GM12878 (cell line): ENCODE measurements at regions not wholly inside any gene's neighbourhood (a gene's known extent, or its start where the extent isn't known, plus 50 kb on each side); places are given as distances from the start of the nearest gene placed in this dataset.

Experiments
- CREB1 ChIP-seq: IDR thresholded peaks from 2 replicates; pipeline ENCODE4 v1.6.1; 2012; ENCODE audit warnings: low read depth, mild to moderate bottlenecking, inconsistent platforms
- EZH2 ChIP-seq: IDR thresholded peaks from 2 replicates; pipeline ENCODE4 v1.6.1; 2012; ENCODE audit warnings: low read depth, mild to moderate bottlenecking, control low read depth, inconsistent platforms, low read length, borderline replicate concordance; ENCODE audit not compliant: control insufficient read depth
- GATAD2B ChIP-seq: fragments of 450-650 bp; conservative IDR thresholded peaks from 2 replicates; pipeline ENCODE4 v1.6.1; 2017; ENCODE audit warnings: low read depth, mild to moderate bottlenecking, moderate library complexity
- IKZF1 ChIP-seq: fragments of 450-650 bp; conservative IDR thresholded peaks from 2 replicates; pipeline ENCODE4 v1.6.1; 2017; ENCODE audit warnings: antibody characterized with exemption, mild to moderate bottlenecking
- POLR2AphosphoS2 ChIP-seq: IDR thresholded peaks from 2 replicates; pipeline ENCODE4 v1.6.1; 2011; ENCODE audit warnings: low read depth, mild to moderate bottlenecking, low read length, improper control_type of control experiment, moderate library complexity
- RAD51 ChIP-seq: fragments of 450-650 bp; IDR thresholded peaks from 2 replicates; pipeline ENCODE4 v1.6.1; 2016; ENCODE audit warnings: moderate library complexity, mild to moderate bottlenecking, inconsistent platforms
- SIN3A ChIP-seq: IDR thresholded peaks from 2 replicates; pipeline ENCODE4 v1.6.1; 2012; ENCODE audit warnings: low read depth, low read length, improper control_type of control experiment
- SIX5 ChIP-seq: IDR thresholded peaks from 2 replicates; pipeline ENCODE4 v1.6.1; 2011; ENCODE audit warnings: mild to moderate bottlenecking, low read depth, low read length, moderate library complexity; ENCODE audit not compliant: severe bottlenecking
- TAF1 ChIP-seq: IDR thresholded peaks from 2 replicates; pipeline ENCODE4 v1.6.1; 2011; ENCODE audit warnings: mild to moderate bottlenecking, low read depth, low read length, borderline replicate concordance
- WRNIP1 ChIP-seq: IDR thresholded peaks from 2 replicates; pipeline ENCODE4 v1.6.1; 2011; ENCODE audit warnings: low read depth, low read length, improper control_type of control experiment, borderline replicate concordance
- ZNF24 ChIP-seq: fragments of 450-650 bp; IDR thresholded peaks from 2 replicates; pipeline ENCODE4 v1.6.1; 2017; ENCODE audit warnings: antibody characterized with exemption, mild to moderate bottlenecking
- TF ChIP-seq, protein P1 (sequence below): IDR thresholded peaks from 2 replicates; pipeline ENCODE4 v1.6.1; 2011; ENCODE audit warnings: mild to moderate bottlenecking, low read depth, low read length, moderate library complexity; ENCODE audit not compliant: insufficient replicate concordance
- TF ChIP-seq, protein P2 (sequence below), 3 experiments: IDR thresholded peaks in 2 of 3; conservative IDR thresholded peaks in 1 of 3; 2 replicates each; pipeline ENCODE4 v1.5.1; 2011; ENCODE audit warnings: low read depth in 3 of 3, low read length in 3 of 3, mild to moderate bottlenecking in 3 of 3, control low read depth in 2 of 3, moderate library complexity in 2 of 3, inconsistent platforms in 1 of 3, mixed read lengths in 1 of 3; ENCODE audit not compliant: control insufficient read depth in 2 of 3, insufficient read depth in 1 of 3; ENCODE audit errors: extremely low read depth in 1 of 3

DNA sequence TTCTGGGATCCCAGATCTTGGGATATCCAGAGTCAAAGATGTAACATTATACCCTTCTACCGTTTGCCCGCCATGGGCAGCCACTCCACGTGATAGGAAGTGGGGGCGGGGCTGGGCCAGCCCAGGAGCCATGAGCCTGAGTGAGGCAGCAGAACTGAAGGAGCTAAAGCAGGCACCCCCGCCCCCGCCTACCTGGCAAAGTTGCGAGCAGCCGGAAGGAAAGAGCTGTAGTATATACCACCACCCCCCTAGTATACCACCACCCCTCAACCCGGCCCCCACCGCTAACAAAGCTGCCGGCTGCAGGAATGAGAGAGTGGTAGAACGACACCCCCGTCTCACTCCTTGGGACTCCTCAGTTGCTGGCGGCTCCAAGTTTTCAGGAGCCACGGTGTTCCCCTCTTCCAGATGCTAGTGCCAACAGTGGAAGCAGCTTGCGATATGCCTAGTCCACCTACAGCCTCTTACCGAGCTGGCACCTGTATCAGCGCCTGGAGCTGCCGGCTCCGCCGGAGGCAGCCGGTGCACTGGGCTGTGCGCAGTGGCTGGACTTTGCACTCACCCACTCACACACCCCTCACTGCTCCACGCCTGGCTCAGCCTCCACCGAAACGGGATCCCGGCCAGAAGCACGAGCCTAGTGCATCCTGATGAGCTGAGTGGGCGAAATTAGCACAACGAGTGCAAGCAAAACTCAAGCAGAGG, 230.7 kb upstream of the PRR20A start:
- TF ChIP-seq SIX5 (no peak), POLR2AphosphoS2 (no peak), TAF1 (no peak), RAD51 (no peak), EZH2 (no peak), IKZF1 (no peak), WRNIP1 (no peak), GATAD2B (no peak), ZNF24 (no peak), SIN3A (no peak), CREB1 (no peak)
- TF ChIP-seq, protein P1, sequence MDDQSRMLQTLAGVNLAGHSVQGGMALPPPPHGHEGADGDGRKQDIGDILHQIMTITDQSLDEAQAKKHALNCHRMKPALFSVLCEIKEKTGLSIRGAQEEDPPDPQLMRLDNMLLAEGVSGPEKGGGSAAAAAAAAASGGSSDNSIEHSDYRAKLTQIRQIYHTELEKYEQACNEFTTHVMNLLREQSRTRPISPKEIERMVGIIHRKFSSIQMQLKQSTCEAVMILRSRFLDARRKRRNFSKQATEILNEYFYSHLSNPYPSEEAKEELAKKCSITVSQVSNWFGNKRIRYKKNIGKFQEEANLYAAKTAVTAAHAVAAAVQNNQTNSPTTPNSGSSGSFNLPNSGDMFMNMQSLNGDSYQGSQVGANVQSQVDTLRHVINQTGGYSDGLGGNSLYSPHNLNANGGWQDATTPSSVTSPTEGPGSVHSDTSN: no peak
- TF ChIP-seq, protein P2, sequence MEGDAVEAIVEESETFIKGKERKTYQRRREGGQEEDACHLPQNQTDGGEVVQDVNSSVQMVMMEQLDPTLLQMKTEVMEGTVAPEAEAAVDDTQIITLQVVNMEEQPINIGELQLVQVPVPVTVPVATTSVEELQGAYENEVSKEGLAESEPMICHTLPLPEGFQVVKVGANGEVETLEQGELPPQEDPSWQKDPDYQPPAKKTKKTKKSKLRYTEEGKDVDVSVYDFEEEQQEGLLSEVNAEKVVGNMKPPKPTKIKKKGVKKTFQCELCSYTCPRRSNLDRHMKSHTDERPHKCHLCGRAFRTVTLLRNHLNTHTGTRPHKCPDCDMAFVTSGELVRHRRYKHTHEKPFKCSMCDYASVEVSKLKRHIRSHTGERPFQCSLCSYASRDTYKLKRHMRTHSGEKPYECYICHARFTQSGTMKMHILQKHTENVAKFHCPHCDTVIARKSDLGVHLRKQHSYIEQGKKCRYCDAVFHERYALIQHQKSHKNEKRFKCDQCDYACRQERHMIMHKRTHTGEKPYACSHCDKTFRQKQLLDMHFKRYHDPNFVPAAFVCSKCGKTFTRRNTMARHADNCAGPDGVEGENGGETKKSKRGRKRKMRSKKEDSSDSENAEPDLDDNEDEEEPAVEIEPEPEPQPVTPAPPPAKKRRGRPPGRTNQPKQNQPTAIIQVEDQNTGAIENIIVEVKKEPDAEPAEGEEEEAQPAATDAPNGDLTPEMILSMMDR (IDR thresholded peaks at IDR 0.05 in 2 of 3, conservative IDR thresholded peaks at IDR 0.05 in 1 of 3; ENCODE audit: control insufficient read depth in 2 of 3, extremely low read depth in 1 of 3, insufficient read depth in 1 of 3, low read depth in 3 of 3, low read length in 3 of 3): no peak
